Calu3 (cell line): ENCODE measurements at regions not wholly inside any gene's neighbourhood (a gene's known extent, or its start where the extent isn't known, plus 50 kb on each side); places are given as distances from the start of the nearest gene placed in this dataset.

Experiments used
- BruUV-seq: library from RNA; stranded (reverse); fragments of 400-500 nt; replicated peaks from 2 replicates; lab custom pipeline; 2021; lab: Mats Ljungman, UMichigan
- CTCF ChIA-PET: fragments of 300-600 bp; sonication (Branson Sonifier 250); formaldehyde crosslinking; loops from one replicate; lab custom pipeline; 2022; ENCODE audit warnings: antibody characterized with exemption; lab: Charles Lee
- DNase-seq: peaks from one replicate; pipeline ENCODE4 v3.0.0; 2022
- H3K27ac Mint-ChIP-seq: one replicate; pipeline ENCODE4 v1.8.0; 2022; ENCODE audit warnings: mixed read lengths; ENCODE audit not compliant: unreplicated experiment
- H3K27me3 Mint-ChIP-seq: one replicate; pipeline ENCODE4 v1.8.0; 2022; ENCODE audit warnings: mixed read lengths; ENCODE audit not compliant: unreplicated experiment
- H3K36me3 Mint-ChIP-seq: one replicate; pipeline ENCODE4 v1.8.0; 2022; ENCODE audit warnings: mild to moderate bottlenecking, moderate library complexity, mixed read lengths; ENCODE audit not compliant: insufficient read depth, unreplicated experiment
- H3K4me1 Mint-ChIP-seq: one replicate; pipeline ENCODE4 v1.8.0; 2022; ENCODE audit warnings: mild to moderate bottlenecking, low read depth, mixed read lengths; ENCODE audit not compliant: unreplicated experiment
- H3K4me3 Mint-ChIP-seq: one replicate; pipeline ENCODE4 v1.8.0; 2022; ENCODE audit warnings: mild to moderate bottlenecking, low read depth, moderate library complexity, mixed read lengths; ENCODE audit not compliant: unreplicated experiment
- H3K9me3 Mint-ChIP-seq: one replicate; pipeline ENCODE4 v1.8.0; 2022; ENCODE audit warnings: low read depth, mixed read lengths; ENCODE audit not compliant: unreplicated experiment
- intact Hi-C: fragments of 100-400 bp; cut with micrococcal nuclease; formaldehyde crosslinking; loops from one replicate; pipeline ENCODE4 v1.10.0; 2022; ENCODE audit not compliant: unreplicated experiment
- TF ChIP-seq, protein P1 (sequence below): fragments of 200-600 bp; IDR thresholded peaks from one replicate; pipeline ENCODE4 v1.8.0; 2022; ENCODE audit warnings: antibody characterized with exemption; ENCODE audit not compliant: unreplicated experiment

DNA sequence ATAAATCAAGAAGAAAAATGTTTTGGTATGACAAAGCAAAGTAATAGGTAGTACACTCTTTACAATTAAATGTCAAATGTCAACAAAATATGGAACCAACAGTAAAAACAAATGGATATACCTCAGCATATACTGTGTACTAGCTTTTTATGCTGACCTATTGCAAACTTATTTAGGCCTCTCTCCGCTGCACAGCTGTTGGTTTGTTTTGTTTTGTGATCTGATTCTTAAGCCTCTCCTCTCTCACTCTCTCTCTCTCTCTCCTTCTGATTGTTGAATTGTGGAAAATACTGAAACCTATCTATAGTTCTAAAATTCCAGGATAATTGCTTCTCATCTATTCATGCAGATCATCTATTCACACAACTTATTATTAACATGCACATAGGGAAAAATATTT, 154.9 kb upstream of the ARHGAP28 start:
- intact Hi-C loops: no loop called here
- CTCF ChIA-PET: interaction anchor here (0.7 kb wide), 2 partner anchors 15 to 289 kb away, joined by 3 read pairs; no protein-coding TSS in a partner anchor

DNA sequence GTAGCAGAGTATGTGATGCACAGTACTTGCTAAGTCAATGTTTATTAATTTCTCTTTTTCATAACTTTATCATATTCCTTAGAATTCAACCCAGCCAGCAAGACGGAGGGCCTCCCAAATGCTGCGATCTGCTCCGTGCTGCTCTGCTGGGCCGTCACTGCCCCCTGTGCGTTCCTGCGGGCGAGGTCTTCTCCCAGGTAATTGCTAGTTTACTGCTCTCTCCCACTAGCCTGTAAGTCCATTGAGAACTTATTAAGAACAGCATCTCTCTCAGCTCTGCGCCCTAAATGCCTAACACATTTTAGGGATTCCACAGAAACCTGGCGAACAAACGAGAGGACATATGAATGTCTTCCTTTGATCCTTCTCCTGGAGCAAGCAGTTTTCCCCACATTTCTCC, 153.6 kb upstream of the ARHGAP28 start:
- Mint-ChIP-seq H3K9me3 (no peaks in the 10 kb centered on the region), H3K4me3 (no peak overlapping the region), H3K4me1 (no peaks in the 10 kb centered on the region), H3K27ac (no peak overlapping the region), H3K27me3 (peaks cover 36% of the 10 kb centered on the region), H3K36me3 (no peaks in the 10 kb centered on the region)
- no peak for DNase-seq
- intact Hi-C loops: no loop called here
- BruUV-seq: no TSS peak
- CTCF ChIA-PET: interaction anchor here (0.6 kb wide), 1 partner anchor 625 kb away, joined by 3 read pairs; no protein-coding TSS in a partner anchor
- TF ChIP-seq, protein P1, sequence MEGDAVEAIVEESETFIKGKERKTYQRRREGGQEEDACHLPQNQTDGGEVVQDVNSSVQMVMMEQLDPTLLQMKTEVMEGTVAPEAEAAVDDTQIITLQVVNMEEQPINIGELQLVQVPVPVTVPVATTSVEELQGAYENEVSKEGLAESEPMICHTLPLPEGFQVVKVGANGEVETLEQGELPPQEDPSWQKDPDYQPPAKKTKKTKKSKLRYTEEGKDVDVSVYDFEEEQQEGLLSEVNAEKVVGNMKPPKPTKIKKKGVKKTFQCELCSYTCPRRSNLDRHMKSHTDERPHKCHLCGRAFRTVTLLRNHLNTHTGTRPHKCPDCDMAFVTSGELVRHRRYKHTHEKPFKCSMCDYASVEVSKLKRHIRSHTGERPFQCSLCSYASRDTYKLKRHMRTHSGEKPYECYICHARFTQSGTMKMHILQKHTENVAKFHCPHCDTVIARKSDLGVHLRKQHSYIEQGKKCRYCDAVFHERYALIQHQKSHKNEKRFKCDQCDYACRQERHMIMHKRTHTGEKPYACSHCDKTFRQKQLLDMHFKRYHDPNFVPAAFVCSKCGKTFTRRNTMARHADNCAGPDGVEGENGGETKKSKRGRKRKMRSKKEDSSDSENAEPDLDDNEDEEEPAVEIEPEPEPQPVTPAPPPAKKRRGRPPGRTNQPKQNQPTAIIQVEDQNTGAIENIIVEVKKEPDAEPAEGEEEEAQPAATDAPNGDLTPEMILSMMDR: no peak

More for the DNA sequence above, 154.9 kb upstream of the ARHGAP28 start:
- BruUV-seq: no TSS peak
- no peaks in the 10 kb centered on the region for H3K36me3 Mint-ChIP-seq
- H3K27me3 Mint-ChIP-seq: peaks cover 26% of the 10 kb centered on the region
- H3K9me3 Mint-ChIP-seq: no peaks in the 10 kb centered on the region
- no peak overlapping the region for H3K4me3 Mint-ChIP-seq
- H3K4me1 Mint-ChIP-seq: no peaks in the 10 kb centered on the region
- no peak overlapping the region for H3K27ac Mint-ChIP-seq
- TF ChIP-seq, protein P1: no peak
- no peak for DNase-seq

- intact Hi-C loops: no loop called here
- H3K27me3 Mint-ChIP-seq: peaks cover 36% of the 10 kb centered on the region
- DNase-seq: no peak
- H3K27ac Mint-ChIP-seq: no peak overlapping the region
- TF ChIP-seq, protein P1: no peak
- peaks cover 4% of the 10 kb centered on the region for H3K9me3 Mint-ChIP-seq
- H3K36me3 Mint-ChIP-seq: no peaks in the 10 kb centered on the region
- CTCF ChIA-PET: interaction anchor here (0.7 kb wide), 1 partner anchor 1755 kb away, joined by 4 read pairs; no protein-coding TSS in a partner anchor
- H3K4me1 Mint-ChIP-seq: no peaks in the 10 kb centered on the region
- no peak overlapping the region for H3K4me3 Mint-ChIP-seq
- BruUV-seq: no TSS peak
Observed at GRCh38 chr18:6576718-6577375, 152.7 kb upstream of the ARHGAP28 start.

DNA sequence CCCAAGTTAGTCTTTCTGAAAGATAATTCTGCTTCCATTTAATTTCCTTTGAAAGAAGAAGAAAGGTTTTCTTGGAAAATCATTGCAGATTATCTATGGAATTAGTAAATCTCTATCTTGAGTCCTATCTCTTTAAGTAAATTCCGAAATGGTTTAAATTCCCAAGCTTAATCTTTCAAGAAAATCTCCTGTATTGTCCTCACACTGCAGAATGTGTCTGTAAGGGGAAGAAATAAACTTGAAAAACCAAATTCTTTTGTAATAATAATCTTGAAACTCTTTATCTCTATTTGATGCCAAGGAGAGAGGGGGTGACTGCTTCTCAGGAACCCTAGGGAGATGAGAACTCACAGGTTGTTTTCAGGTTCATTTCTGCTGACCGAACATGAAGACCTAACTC, 150.8 kb upstream of the ARHGAP28 start:
- no peak overlapping the region for H3K4me3 Mint-ChIP-seq
- BruUV-seq: no TSS peak
- no peaks in the 10 kb centered on the region for H3K4me1 Mint-ChIP-seq
- no peak overlapping the region for H3K27ac Mint-ChIP-seq
- H3K9me3 Mint-ChIP-seq: peaks cover 4% of the 10 kb centered on the region
- H3K27me3 Mint-ChIP-seq: peaks cover 51% of the 10 kb centered on the region
- CTCF ChIA-PET: no interaction called here
- no peak for DNase-seq
- intact Hi-C loops: no loop called here
- H3K36me3 Mint-ChIP-seq: no peaks in the 10 kb centered on the region
- TF ChIP-seq, protein P1: no peak
